Stomach (tissue), 8 donors: ENCODE measurements at regions not wholly inside any gene's neighbourhood (a gene's known extent, or its start where the extent isn't known, plus 50 kb on each side); places are given as distances from the start of the nearest gene placed in this dataset.

Source experiments
- DNase-seq, 2 donors: peaks; one replicate each; pipeline versions ENCODE4 v3.0.0 to v3.0.0-alpha.2; 2013 to 2019
- H3K27ac ChIP-seq, 5 donors: fragments of 200-600 bp in 4 of 5; sonication (generic) in 4 of 5; one replicate each; pipeline ENCODE4 v1.5.1; 2013 to 2019; ENCODE audit warnings: mild to moderate bottlenecking in 1 of 5, moderate library complexity in 1 of 5
- H3K27me3 ChIP-seq, 3 donors: fragments of 200-600 bp; sonication (generic); one replicate each; pipeline ENCODE4 v1.5.1; 2017 to 2019; ENCODE audit warnings: mixed run types in 1 of 3
- H3K36me3 ChIP-seq, 4 donors: fragments of 200-600 bp; sonication (generic); 1 replicate in 3 of 4; 2 replicates in 1 of 4; pipeline ENCODE4 v1.5.1; 2016 to 2019
- H3K4me1 ChIP-seq, 4 donors: fragments of 200-600 bp; sonication (generic); one replicate each; pipeline ENCODE4 v1.5.1; 2016 to 2019
- H3K4me3 ChIP-seq, 4 donors: fragments of 200-600 bp; sonication (generic) in 3 of 4; one replicate each; pipeline ENCODE4 v1.5.1; 2016 to 2019; ENCODE audit warnings: mild to moderate bottlenecking in 1 of 4
- H3K9me3 ChIP-seq, 4 donors: fragments of 200-600 bp; sonication (generic); one replicate each; pipeline ENCODE4 v1.5.1; 2016 to 2019
- CTCF ChIP-seq, 7 experiments: fragments of 450-650 bp in 4 of 7; fragments of 200-600 bp in 3 of 7; sonication (generic) in 3 of 7; IDR thresholded peaks; one replicate each; pipeline ENCODE4 v1.5.1; 2016 to 2019; ENCODE audit warnings: antibody characterized with exemption in 7 of 7, control low read depth in 2 of 7, mild to moderate bottlenecking in 1 of 7
- EP300 ChIP-seq: sonication (generic); formaldehyde crosslinking; IDR thresholded peaks from one replicate; pipeline ENCODE4 v1.6.1; 2017; ENCODE audit warnings: antibody characterized with exemption
- POLR2A ChIP-seq, 4 donors: fragments of 450-650 bp; IDR thresholded peaks; one replicate each; pipeline ENCODE4 v1.6.1; 2016; ENCODE audit warnings: antibody characterized with exemption in 4 of 4, control low read depth in 2 of 4, mild to moderate bottlenecking in 1 of 4, moderate library complexity in 1 of 4
- POLR2AphosphoS5 ChIP-seq, 3 donors: sonication (generic); formaldehyde crosslinking; IDR thresholded peaks; one replicate each; pipeline ENCODE4 v1.6.1; 2016; ENCODE audit warnings: antibody characterized with exemption in 3 of 3
- WGBS, 5 donors: extraction: QIAGEN DNeasy Blood & Tissue Kit in 3 of 5; methylation state at CpG; one replicate each; pipeline versions ENCODE4 v1.1.5 to v1.1.7; 2013 to 2018; 5-methylcytosine and 5-hydroxymethylcytosine counted together
- intact Hi-C: fragments of 100-400 bp; cut with DNase I; formaldehyde crosslinking; loops from one replicate; pipeline ENCODE4 v1.15.1; 2023; ENCODE audit warnings: low total_unique reads
- donor health status: healthy with polysubstance abuse.
- donor health status: Bipolar disorder and iron deficiency.
- donor health status: healthy.

GRCh38 chr20:19017104-19017690 is 195.2 kb upstream of the SLC24A3 start:
- intact Hi-C loops: no loop called here

GRCh38 chr20:19018881-19019280 is 193.6 kb upstream of the SLC24A3 start:
- H3K9me3 ChIP-seq: peaks cover 0 to 4% (median 0%) of the 10 kb centered on the region in 4 donors
- no peaks in the 10 kb centered on the region for H3K36me3 ChIP-seq
- no peak overlapping the region for H3K27ac ChIP-seq
- H3K27me3 ChIP-seq: no peaks in the 10 kb centered on the region
- no peak overlapping the region for H3K4me3 ChIP-seq
- no peak for TF ChIP-seq POLR2A (IDR thresholded peaks at IDR 0.05)
- TF ChIP-seq CTCF (IDR thresholded peaks at IDR 0.05): no peak
- 68 to 84% (median 76%) methylated on average over 5 of the region's 5 CpGs for WGBS, 5 donors
- no peaks in the 10 kb centered on the region for H3K4me1 ChIP-seq
- intact Hi-C loops: no loop called here
- no peak for DNase-seq

More at GRCh38 chr20:19017104-19017690, 195.2 kb upstream of the SLC24A3 start:
- Histone ChIP-seq H3K9me3 (peaks cover 0 to 4% (median 0%) of the 10 kb centered on the region in 4 donors), H3K4me1 (peaks cover 0 to 4% (median 0%) of the 10 kb centered on the region in 4 donors), H3K27me3 (no peaks in the 10 kb centered on the region), H3K27ac (no peak overlapping the region), H3K36me3 (no peaks in the 10 kb centered on the region), H3K4me3 (no peak overlapping the region)
- no peak for DNase-seq
- WGBS, 5 donors: 87 to 91% (median 89%) methylated on average over 11 of the region's 11 CpGs
- TF ChIP-seq EP300: no peak
- no peak for TF ChIP-seq CTCF (IDR thresholded peaks at IDR 0.05)
- TF ChIP-seq POLR2A (IDR thresholded peaks at IDR 0.05): no peak
- TF ChIP-seq POLR2AphosphoS5 (IDR thresholded peaks at IDR 0.05): no peak

DNA sequence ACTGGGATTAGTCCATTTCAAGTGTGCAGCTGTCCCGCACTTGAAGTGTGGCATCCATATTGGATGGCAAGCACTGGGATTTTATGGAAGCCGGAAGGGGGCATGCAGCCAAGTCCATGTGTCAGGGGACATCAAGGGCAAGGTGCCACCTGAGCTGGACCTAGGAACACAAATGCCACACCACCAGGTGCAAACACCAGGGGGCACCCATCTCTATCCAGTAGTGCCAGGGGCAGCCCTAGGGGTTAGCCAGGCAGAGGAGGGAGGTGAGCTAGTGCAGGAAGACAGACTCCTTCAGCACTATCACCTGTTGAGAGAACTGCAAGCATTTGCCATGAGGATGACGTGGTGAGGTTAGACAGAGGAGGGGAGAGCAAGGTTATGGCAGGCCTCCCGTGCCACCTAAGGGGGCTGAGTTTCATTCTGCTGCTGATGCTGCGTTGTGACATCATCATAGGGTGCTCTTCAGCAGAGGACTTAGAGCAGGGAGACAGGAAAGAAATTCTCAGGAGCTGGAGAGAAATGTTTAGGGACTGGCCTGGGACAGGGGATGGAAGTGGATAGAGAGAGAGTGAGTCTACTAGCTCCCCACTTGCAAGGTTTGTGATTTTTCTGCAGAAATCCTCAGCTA is 192.6 kb upstream of the SLC24A3 start:
- WGBS, 5 donors: 92 to 96% (median 94%) methylated on average over 4 to 5 of the region's 5 CpGs
- TF ChIP-seq EP300 (no peak), CTCF (IDR thresholded peaks at IDR 0.05) (no peak), POLR2A (IDR thresholded peaks at IDR 0.05) (no peak), POLR2AphosphoS5 (IDR thresholded peaks at IDR 0.05) (no peak)
- Histone ChIP-seq H3K4me3 (no peak overlapping the region), H3K9me3 (peaks cover 0 to 1% (median 0%) of the 10 kb centered on the region in 4 donors), H3K27ac (no peak overlapping the region), H3K27me3 (no peaks in the 10 kb centered on the region), H3K36me3 (no peaks in the 10 kb centered on the region), H3K4me1 (no peaks in the 10 kb centered on the region)
- no peak for DNase-seq
- intact Hi-C loops: no loop called here

- Histone ChIP-seq H3K9me3 (no peaks in the 10 kb centered on the region), H3K36me3 (no peaks in the 10 kb centered on the region), H3K27me3 (no peaks in the 10 kb centered on the region), H3K4me1 (peaks cover 0 to 7% (median 0%) of the 10 kb centered on the region in 4 donors), H3K4me3 (no peak overlapping the region), H3K27ac (no peak overlapping the region)
- DNase-seq: no peak
- TF ChIP-seq POLR2AphosphoS5 (IDR thresholded peaks at IDR 0.05): no peak
- TF ChIP-seq POLR2A (IDR thresholded peaks at IDR 0.05): no peak
- TF ChIP-seq CTCF (IDR thresholded peaks at IDR 0.05): no peak
- TF ChIP-seq EP300: no peak
- intact Hi-C loops: no loop called here
- WGBS, 5 donors: 72 to 90% (median 84%) methylated on average over 6 to 7 of the region's 7 CpGs
These were observed 190.9 kb upstream of the SLC24A3 start for GRCh38 chr20:19021406-19022117.
